ES-I3 (cell line): ENCODE measurements at regions not wholly inside any gene's neighbourhood (a gene's known extent, or its start where the extent isn't known, plus 50 kb on each side); places are given as distances from the start of the nearest gene placed in this dataset.

ENCODE experiments used
- H3K36me3 ChIP-seq: 2 replicates; pipeline ENCODE4 v1.6.1; 2013; ENCODE audit warnings: mild to moderate bottlenecking, low read length, control low read depth, moderate library complexity; ENCODE audit not compliant: insufficient read depth
- H3K4me1 ChIP-seq: 2 replicates; pipeline ENCODE4 v1.6.1; 2013; ENCODE audit warnings: mild to moderate bottlenecking, control low read depth, low read length; ENCODE audit not compliant: insufficient read depth
- H3K9ac ChIP-seq: 2 replicates; pipeline ENCODE4 v1.6.1; 2013; ENCODE audit warnings: low read depth, mild to moderate bottlenecking, low read length, moderate library complexity
- H3K9me3 ChIP-seq: 2 replicates; pipeline ENCODE4 v1.6.1; 2013; ENCODE audit warnings: mild to moderate bottlenecking, low read length, moderate library complexity; ENCODE audit not compliant: control insufficient read depth, insufficient read depth

- no peaks in the 10 kb centered on the region for H3K36me3 ChIP-seq
- H3K9ac ChIP-seq = no peak overlapping the region
- no peaks in the 10 kb centered on the region for H3K9me3 ChIP-seq
- no peaks in the 10 kb centered on the region for H3K4me1 ChIP-seq
Measured at GRCh38 chr20:60892095-60892813, 359.8 kb upstream of the CDH4 start.

- H3K9ac ChIP-seq = no peak overlapping the region
- H3K9me3 ChIP-seq = no peaks in the 10 kb centered on the region
- no peaks in the 10 kb centered on the region for H3K4me1 ChIP-seq
- H3K36me3 ChIP-seq = no peaks in the 10 kb centered on the region
Measured at GRCh38 chr20:60894091-60894490, 358.0 kb upstream of the CDH4 start.

GRCh38 chr20:60895363-60896079 is 356.5 kb upstream of the CDH4 start:
- Histone ChIP-seq H3K9ac (no peak overlapping the region), H3K4me1 (no peaks in the 10 kb centered on the region), H3K9me3 (no peaks in the 10 kb centered on the region), H3K36me3 (no peaks in the 10 kb centered on the region)

- Histone ChIP-seq H3K36me3 (no peaks in the 10 kb centered on the region), H3K9me3 (peaks cover 3% of the 10 kb centered on the region; the same call in 1 of the 2 replicates), H3K9ac (no peak overlapping the region), H3K4me1 (no peaks in the 10 kb centered on the region)
Measured at GRCh38 chr20:60897976-60898375, 354.1 kb upstream of the CDH4 start.

- H3K4me1 ChIP-seq = no peaks in the 10 kb centered on the region
- peaks cover 3% of the 10 kb centered on the region; the same call in 1 of the 2 replicates for H3K9me3 ChIP-seq
- no peak overlapping the region for H3K9ac ChIP-seq
- H3K36me3 ChIP-seq = no peaks in the 10 kb centered on the region
Measured at GRCh38 chr20:60899320-60899719, 352.7 kb upstream of the CDH4 start.

GRCh38 chr20:60900618-60901017 is 351.4 kb upstream of the CDH4 start:
- H3K36me3 ChIP-seq = no peaks in the 10 kb centered on the region
- no peaks in the 10 kb centered on the region for H3K4me1 ChIP-seq
- peaks cover 3% of the 10 kb centered on the region; the same call in 1 of the 2 replicates for H3K9me3 ChIP-seq
- no peak overlapping the region for H3K9ac ChIP-seq

GRCh38 chr20:60901831-60902230 is 350.2 kb upstream of the CDH4 start:
- peaks cover 3% of the 10 kb centered on the region; the same call in 1 of the 2 replicates for H3K9me3 ChIP-seq

GRCh38 chr20:60903325-60903971 is 348.6 kb upstream of the CDH4 start:
- no peak overlapping the region for H3K9ac ChIP-seq
- peaks cover 3% of the 10 kb centered on the region; the same call in 1 of the 2 replicates for H3K9me3 ChIP-seq
- no peaks in the 10 kb centered on the region for H3K4me1 ChIP-seq
- H3K36me3 ChIP-seq = no peaks in the 10 kb centered on the region

More at GRCh38 chr20:60901831-60902230, 350.2 kb upstream of the CDH4 start:
- no peaks in the 10 kb centered on the region for H3K4me1 ChIP-seq
- no peak overlapping the region for H3K9ac ChIP-seq
- H3K36me3 ChIP-seq = no peaks in the 10 kb centered on the region

GRCh38 chr20:60904730-60905129 is 347.3 kb upstream of the CDH4 start:
- H3K36me3 ChIP-seq = no peaks in the 10 kb centered on the region
- peaks cover 3% of the 10 kb centered on the region; the same call in 1 of the 2 replicates for H3K9me3 ChIP-seq
- no peaks in the 10 kb centered on the region for H3K4me1 ChIP-seq
- H3K9ac ChIP-seq = no peak overlapping the region

GRCh38 chr20:60905919-60906318 is 346.1 kb upstream of the CDH4 start:
- Histone ChIP-seq H3K9ac (no peak overlapping the region), H3K4me1 (no peaks in the 10 kb centered on the region), H3K36me3 (no peaks in the 10 kb centered on the region), H3K9me3 (peaks cover 3% of the 10 kb centered on the region; the same call in 1 of the 2 replicates)

- no peak overlapping the region for H3K9ac ChIP-seq
- H3K9me3 ChIP-seq = peaks cover 3% of the 10 kb centered on the region; the same call in 1 of the 2 replicates
- no peaks in the 10 kb centered on the region for H3K36me3 ChIP-seq
- H3K4me1 ChIP-seq = no peaks in the 10 kb centered on the region
Measured at GRCh38 chr20:60906555-60906954, 345.5 kb upstream of the CDH4 start.

- no peaks in the 10 kb centered on the region for H3K36me3 ChIP-seq
- H3K4me1 ChIP-seq = no peaks in the 10 kb centered on the region
- H3K9ac ChIP-seq = no peak overlapping the region
- H3K9me3 ChIP-seq = no peaks in the 10 kb centered on the region
Measured at GRCh38 chr20:60913298-60913697, 338.8 kb upstream of the CDH4 start.

GRCh38 chr20:60921022-60921622 is 330.9 kb upstream of the CDH4 start:
- H3K9ac ChIP-seq = no peak overlapping the region
- no peaks in the 10 kb centered on the region for H3K4me1 ChIP-seq
- H3K9me3 ChIP-seq = no peaks in the 10 kb centered on the region
- no peaks in the 10 kb centered on the region for H3K36me3 ChIP-seq

GRCh38 chr20:60926831-60927230 is 325.2 kb upstream of the CDH4 start:
- H3K9ac ChIP-seq = no peak overlapping the region
- H3K36me3 ChIP-seq = no peaks in the 10 kb centered on the region
- H3K4me1 ChIP-seq = no peaks in the 10 kb centered on the region
- H3K9me3 ChIP-seq = no peaks in the 10 kb centered on the region
